ENCODE measurements at regions not wholly inside any gene's neighbourhood (a gene's known extent, or its start where the extent isn't known, plus 50 kb on each side); places are given as distances from the start of the nearest gene placed in this dataset.

DNA sequence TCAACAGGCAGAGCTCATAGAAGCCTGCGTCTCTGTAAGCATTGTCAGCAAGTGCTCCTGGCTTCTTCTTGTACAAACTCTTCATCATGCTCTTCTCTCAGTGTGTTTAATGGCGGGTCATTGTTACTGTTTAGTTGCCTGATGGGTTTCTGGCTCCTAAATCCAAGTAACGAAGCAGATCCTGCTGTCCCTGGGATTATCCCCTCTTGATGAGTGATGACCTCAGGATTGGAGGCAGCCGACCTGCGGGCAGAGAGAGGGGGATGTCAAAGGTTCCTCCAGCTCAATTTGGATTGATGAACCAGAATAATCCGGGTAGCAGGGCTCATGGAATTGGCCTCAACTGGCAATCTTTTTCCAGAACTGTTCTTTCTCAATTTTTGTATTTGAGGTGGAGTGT lies 66.1 kb upstream of the BARHL2 start:
- no peak for TF ChIP-seq ZNF274 (IDR thresholded peaks at IDR 0.05; ENCODE audit: insufficient read depth, insufficient read length)
- no peak for TF ChIP-seq POLR2AphosphoS5 (IDR thresholded peaks at IDR 0.05; ENCODE audit: low read length)
- TF ChIP-seq CTCF (IDR thresholded peaks at IDR 0.05 in 2 of 3, conservative IDR thresholded peaks at IDR 0.05 in 1 of 3; ENCODE audit: control insufficient read depth in 2 of 3, extremely low read depth in 1 of 3, insufficient read depth in 1 of 3, low read depth in 3 of 3, low read length in 3 of 3) = no peak
- TF ChIP-seq POLR2A (IDR thresholded peaks at IDR 0.05; ENCODE audit: low read depth, low read length) = no peak
- TF ChIP-seq STAT3 (IDR thresholded peaks at IDR 0.05; ENCODE audit: low read depth, low read length) = no peak
- TF ChIP-seq HDAC6 (IDR thresholded peaks at IDR 0.05; ENCODE audit: unreplicated experiment) = no peak
- no peak for TF ChIP-seq RFX5 (IDR thresholded peaks at IDR 0.05; ENCODE audit: low read depth, low read length)
- TF ChIP-seq PBX3 (IDR thresholded peaks at IDR 0.05; ENCODE audit: insufficient replicate concordance, low read depth, low read length) = no peak
- TF ChIP-seq, protein P1, sequence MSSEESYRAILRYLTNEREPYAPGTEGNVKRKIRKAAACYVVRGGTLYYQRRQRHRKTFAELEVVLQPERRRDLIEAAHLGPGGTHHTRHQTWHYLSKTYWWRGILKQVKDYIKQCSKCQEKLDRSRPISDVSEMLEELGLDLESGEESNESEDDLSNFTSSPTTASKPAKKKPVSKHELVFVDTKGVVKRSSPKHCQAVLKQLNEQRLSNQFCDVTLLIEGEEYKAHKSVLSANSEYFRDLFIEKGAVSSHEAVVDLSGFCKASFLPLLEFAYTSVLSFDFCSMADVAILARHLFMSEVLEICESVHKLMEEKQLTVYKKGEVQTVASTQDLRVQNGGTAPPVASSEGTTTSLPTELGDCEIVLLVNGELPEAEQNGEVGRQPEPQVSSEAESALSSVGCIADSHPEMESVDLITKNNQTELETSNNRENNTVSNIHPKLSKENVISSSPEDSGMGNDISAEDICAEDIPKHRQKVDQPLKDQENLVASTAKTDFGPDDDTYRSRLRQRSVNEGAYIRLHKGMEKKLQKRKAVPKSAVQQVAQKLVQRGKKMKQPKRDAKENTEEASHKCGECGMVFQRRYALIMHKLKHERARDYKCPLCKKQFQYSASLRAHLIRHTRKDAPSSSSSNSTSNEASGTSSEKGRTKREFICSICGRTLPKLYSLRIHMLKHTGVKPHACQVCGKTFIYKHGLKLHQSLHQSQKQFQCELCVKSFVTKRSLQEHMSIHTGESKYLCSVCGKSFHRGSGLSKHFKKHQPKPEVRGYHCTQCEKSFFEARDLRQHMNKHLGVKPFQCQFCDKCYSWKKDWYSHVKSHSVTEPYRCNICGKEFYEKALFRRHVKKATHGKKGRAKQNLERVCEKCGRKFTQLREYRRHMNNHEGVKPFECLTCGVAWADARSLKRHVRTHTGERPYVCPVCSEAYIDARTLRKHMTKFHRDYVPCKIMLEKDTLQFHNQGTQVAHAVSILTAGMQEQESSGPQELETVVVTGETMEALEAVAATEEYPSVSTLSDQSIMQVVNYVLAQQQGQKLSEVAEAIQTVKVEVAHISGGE (CRISPR knock-in tag; IDR thresholded peaks at IDR 0.05) = no peak
- TF ChIP-seq TCF12 (IDR thresholded peaks at IDR 0.05; ENCODE audit: low read depth, low read length) = no peak
- TF ChIP-seq, protein P2, sequence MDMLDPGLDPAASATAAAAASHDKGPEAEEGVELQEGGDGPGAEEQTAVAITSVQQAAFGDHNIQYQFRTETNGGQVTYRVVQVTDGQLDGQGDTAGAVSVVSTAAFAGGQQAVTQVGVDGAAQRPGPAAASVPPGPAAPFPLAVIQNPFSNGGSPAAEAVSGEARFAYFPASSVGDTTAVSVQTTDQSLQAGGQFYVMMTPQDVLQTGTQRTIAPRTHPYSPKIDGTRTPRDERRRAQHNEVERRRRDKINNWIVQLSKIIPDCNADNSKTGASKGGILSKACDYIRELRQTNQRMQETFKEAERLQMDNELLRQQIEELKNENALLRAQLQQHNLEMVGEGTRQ (IDR thresholded peaks at IDR 0.05; ENCODE audit: borderline replicate concordance, low read depth, low read length) = no peak
